ENCODE measurements at regions not wholly inside any gene's neighbourhood (a gene's known extent, or its start where the extent isn't known, plus 50 kb on each side); places are given as distances from the start of the nearest gene placed in this dataset.

DNA sequence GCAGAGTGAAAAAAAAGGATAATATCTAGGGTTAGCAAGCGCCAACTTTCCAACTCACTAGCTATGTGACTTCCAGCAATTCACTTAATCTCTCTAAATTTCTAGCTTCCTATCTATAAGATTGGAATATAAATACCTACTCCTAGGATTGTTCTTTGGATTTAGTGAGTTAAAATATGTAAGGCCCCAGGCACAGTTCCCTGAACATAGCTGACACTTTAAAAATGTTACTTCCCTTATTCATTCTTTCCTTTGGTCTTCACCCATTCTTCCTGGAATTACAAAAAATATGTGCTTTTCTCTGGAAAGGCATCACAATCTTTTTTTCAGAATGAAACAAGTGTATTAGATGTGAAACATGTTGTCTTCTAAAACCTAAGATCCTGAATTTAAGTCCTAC lies 365.7 kb downstream of the RBM43 start (continued):
- TF ChIP-seq, protein P1, sequence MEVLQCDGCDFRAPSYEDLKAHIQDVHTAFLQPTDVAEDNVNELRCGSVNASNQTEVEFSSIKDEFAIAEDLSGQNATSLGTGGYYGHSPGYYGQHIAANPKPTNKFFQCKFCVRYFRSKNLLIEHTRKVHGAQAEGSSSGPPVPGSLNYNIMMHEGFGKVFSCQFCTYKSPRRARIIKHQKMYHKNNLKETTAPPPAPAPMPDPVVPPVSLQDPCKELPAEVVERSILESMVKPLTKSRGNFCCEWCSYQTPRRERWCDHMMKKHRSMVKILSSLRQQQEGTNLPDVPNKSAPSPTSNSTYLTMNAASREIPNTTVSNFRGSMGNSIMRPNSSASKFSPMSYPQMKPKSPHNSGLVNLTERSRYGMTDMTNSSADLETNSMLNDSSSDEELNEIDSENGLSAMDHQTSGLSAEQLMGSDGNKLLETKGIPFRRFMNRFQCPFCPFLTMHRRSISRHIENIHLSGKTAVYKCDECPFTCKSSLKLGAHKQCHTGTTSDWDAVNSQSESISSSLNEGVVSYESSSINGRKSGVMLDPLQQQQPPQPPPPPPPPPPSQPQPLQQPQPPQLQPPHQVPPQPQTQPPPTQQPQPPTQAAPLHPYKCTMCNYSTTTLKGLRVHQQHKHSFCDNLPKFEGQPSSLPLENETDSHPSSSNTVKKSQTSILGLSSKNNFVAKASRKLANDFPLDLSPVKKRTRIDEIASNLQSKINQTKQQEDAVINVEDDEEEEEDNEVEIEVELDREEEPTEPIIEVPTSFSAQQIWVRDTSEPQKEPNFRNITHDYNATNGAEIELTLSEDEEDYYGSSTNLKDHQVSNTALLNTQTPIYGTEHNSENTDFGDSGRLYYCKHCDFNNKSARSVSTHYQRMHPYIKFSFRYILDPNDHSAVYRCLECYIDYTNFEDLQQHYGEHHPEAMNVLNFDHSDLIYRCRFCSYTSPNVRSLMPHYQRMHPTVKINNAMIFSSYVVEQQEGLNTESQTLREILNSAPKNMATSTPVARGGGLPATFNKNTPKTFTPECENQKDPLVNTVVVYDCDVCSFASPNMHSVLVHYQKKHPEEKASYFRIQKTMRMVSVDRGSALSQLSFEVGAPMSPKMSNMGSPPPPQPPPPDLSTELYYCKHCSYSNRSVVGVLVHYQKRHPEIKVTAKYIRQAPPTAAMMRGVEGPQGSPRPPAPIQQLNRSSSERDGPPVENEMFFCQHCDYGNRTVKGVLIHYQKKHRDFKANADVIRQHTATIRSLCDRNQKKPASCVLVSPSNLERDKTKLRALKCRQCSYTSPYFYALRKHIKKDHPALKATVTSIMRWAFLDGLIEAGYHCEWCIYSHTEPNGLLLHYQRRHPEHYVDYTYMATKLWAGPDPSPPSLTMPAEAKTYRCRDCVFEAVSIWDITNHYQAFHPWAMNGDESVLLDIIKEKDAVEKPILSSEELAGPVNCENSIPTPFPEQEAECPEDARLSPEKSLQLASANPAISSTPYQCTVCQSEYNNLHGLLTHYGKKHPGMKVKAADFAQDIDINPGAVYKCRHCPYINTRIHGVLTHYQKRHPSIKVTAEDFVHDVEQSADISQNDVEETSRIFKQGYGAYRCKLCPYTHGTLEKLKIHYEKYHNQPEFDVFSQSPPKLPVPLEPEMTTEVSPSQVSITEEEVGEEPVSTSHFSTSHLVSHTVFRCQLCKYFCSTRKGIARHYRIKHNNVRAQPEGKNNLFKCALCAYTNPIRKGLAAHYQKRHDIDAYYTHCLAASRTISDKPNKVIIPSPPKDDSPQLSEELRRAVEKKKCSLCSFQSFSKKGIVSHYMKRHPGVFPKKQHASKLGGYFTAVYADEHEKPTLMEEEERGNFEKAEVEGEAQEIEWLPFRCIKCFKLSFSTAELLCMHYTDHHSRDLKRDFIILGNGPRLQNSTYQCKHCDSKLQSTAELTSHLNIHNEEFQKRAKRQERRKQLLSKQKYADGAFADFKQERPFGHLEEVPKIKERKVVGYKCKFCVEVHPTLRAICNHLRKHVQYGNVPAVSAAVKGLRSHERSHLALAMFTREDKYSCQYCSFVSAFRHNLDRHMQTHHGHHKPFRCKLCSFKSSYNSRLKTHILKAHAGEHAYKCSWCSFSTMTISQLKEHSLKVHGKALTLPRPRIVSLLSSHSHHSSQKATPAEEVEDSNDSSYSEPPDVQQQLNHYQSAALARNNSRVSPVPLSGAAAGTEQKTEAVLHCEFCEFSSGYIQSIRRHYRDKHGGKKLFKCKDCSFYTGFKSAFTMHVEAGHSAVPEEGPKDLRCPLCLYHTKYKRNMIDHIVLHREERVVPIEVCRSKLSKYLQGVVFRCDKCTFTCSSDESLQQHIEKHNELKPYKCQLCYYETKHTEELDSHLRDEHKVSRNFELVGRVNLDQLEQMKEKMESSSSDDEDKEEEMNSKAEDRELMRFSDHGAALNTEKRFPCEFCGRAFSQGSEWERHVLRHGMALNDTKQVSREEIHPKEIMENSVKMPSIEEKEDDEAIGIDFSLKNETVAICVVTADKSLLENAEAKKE (CRISPR knock-in tag; IDR thresholded peaks at IDR 0.05) = no peak
- no peak for TF ChIP-seq STAT1 (IDR thresholded peaks at IDR 0.05; ENCODE audit: unreplicated experiment)
- no peak for TF ChIP-seq POLR2AphosphoS5 (IDR thresholded peaks at IDR 0.05; ENCODE audit: low read depth)
- no peak for TF ChIP-seq CREB1 (CRISPR knock-in tag; IDR thresholded peaks at IDR 0.05; ENCODE audit: low read depth)

DNA sequence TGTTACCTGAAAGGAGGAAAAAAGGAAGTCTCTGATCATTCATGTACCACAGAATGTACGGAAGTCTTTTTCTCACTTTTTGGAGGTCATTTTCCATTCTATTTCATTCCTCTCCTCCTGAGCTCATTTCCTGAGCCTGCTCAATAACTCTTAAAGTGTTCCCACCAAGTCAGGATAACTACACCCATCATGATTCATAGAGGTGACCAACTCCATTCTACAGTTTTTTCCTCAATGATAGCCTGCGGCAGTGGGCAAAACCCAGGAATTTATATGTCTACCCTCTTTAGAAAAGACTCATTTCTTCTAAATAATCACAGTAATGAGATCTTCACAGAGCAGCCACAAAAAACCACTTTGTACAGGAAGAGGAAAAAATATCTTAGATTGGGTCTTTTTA lies 372.5 kb downstream of the RBM43 start:
- no peak overlapping the region for H3K4me3 ChIP-seq
- H3K27me3 ChIP-seq (ENCODE audit: insufficient read depth) = no peaks in the 10 kb centered on the region
- Mint-ChIP-seq H3K4me1 (no peaks in the 10 kb centered on the region), H3K27me3 (ENCODE audit: insufficient read depth, low read depth, poor library complexity) (no peaks in the 10 kb centered on the region), H3K4me3 (no peak overlapping the region), H3K9me3 (peaks cover 2% of the 10 kb centered on the region; the same call in 1 of the 3 replicates), H3K27ac (no peak overlapping the region), H3K36me3 (ENCODE audit: low read depth) (peaks cover 4% of the 10 kb centered on the region; the same call in 1 of the 3 replicates)
- H3K9me2 ChIP-seq (ENCODE audit: insufficient read depth) = no peaks in the 10 kb centered on the region; the same call in 1 of the 2 replicates
- no peaks in the 10 kb centered on the region for H3K79me2 ChIP-seq (replicated peaks; ENCODE audit: insufficient read depth)
- no peak for ATAC-seq
- DNase-seq (ENCODE audit: low spot score) = no peak
- H3K4me2 ChIP-seq = no peak overlapping the region
- no peaks in the 10 kb centered on the region for H3K4me1 ChIP-seq (ENCODE audit: insufficient read depth)
- H2AFZ ChIP-seq = no peak overlapping the region
- no peak overlapping the region for H3K27ac ChIP-seq (ENCODE audit: low read depth)
- no peaks in the 10 kb centered on the region for H4K20me1 ChIP-seq (replicated peaks; ENCODE audit: insufficient read depth)
- H3K36me3 ChIP-seq (ENCODE audit: insufficient read depth) = peaks cover 6% of the 10 kb centered on the region; the same call in 1 of the 2 replicates
- H3F3A ChIP-seq (replicated peaks; ENCODE audit: low read depth) = no peaks in the 10 kb centered on the region
- no peak for TF ChIP-seq EZH2phosphoT487 (IDR thresholded peaks at IDR 0.05; ENCODE audit: unreplicated experiment)
- TF ChIP-seq, protein P2, sequence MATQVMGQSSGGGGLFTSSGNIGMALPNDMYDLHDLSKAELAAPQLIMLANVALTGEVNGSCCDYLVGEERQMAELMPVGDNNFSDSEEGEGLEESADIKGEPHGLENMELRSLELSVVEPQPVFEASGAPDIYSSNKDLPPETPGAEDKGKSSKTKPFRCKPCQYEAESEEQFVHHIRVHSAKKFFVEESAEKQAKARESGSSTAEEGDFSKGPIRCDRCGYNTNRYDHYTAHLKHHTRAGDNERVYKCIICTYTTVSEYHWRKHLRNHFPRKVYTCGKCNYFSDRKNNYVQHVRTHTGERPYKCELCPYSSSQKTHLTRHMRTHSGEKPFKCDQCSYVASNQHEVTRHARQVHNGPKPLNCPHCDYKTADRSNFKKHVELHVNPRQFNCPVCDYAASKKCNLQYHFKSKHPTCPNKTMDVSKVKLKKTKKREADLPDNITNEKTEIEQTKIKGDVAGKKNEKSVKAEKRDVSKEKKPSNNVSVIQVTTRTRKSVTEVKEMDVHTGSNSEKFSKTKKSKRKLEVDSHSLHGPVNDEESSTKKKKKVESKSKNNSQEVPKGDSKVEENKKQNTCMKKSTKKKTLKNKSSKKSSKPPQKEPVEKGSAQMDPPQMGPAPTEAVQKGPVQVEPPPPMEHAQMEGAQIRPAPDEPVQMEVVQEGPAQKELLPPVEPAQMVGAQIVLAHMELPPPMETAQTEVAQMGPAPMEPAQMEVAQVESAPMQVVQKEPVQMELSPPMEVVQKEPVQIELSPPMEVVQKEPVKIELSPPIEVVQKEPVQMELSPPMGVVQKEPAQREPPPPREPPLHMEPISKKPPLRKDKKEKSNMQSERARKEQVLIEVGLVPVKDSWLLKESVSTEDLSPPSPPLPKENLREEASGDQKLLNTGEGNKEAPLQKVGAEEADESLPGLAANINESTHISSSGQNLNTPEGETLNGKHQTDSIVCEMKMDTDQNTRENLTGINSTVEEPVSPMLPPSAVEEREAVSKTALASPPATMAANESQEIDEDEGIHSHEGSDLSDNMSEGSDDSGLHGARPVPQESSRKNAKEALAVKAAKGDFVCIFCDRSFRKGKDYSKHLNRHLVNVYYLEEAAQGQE (IDR thresholded peaks at IDR 0.05; ENCODE audit: unreplicated experiment) = no peak
- no peak for TF ChIP-seq ZNF331 (CRISPR knock-in tag; IDR thresholded peaks at IDR 0.05; ENCODE audit: low read depth)
- no peak for TF ChIP-seq CREB1 (CRISPR knock-in tag; IDR thresholded peaks at IDR 0.05; ENCODE audit: low read depth)
- TF ChIP-seq NANOG (IDR thresholded peaks at IDR 0.05; ENCODE audit: borderline replicate concordance) = no peak
- no peak for TF ChIP-seq ZNF114 (CRISPR knock-in tag; IDR thresholded peaks at IDR 0.05)
- TF ChIP-seq, protein P3, sequence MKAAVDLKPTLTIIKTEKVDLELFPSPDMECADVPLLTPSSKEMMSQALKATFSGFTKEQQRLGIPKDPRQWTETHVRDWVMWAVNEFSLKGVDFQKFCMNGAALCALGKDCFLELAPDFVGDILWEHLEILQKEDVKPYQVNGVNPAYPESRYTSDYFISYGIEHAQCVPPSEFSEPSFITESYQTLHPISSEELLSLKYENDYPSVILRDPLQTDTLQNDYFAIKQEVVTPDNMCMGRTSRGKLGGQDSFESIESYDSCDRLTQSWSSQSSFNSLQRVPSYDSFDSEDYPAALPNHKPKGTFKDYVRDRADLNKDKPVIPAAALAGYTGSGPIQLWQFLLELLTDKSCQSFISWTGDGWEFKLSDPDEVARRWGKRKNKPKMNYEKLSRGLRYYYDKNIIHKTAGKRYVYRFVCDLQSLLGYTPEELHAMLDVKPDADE (IDR thresholded peaks at IDR 0.05) = no peak

All from GM23338 (cell line).